MM.1S (cell line): ENCODE measurements at regions not wholly inside any gene's neighbourhood (a gene's known extent, or its start where the extent isn't known, plus 50 kb on each side); places are given as distances from the start of the nearest gene placed in this dataset.

ENCODE experiments used
- CTCF ChIP-seq: fragments of 300-600 bp; sonication (generic); IDR thresholded peaks from 2 replicates; pipeline ENCODE4 v1.5.1; 2016; ENCODE audit warnings: antibody characterized with exemption, low read length, mixed read lengths
- EZH2 ChIP-seq: fragments of 300-600 bp; sonication (generic); optimal IDR thresholded peaks from 2 replicates; pipeline ENCODE3; 2017; ENCODE audit warnings: low read depth, mild to moderate bottlenecking, antibody characterized with exemption, low read length, mixed read lengths
- EZH2phosphoT487 ChIP-seq: fragments of 300-600 bp; sonication (generic); IDR thresholded peaks from 2 replicates; pipeline ENCODE4 v1.6.1; 2018; ENCODE audit warnings: antibody characterized with exemption, low read length

GRCh38 chr2:145822892-145823534, 1303.1 kb upstream of the ZEB2 start:
- TF ChIP-seq CTCF (no peak), EZH2phosphoT487 (no peak), EZH2 (no peak)
